H9 (cell line): ENCODE measurements at regions not wholly inside any gene's neighbourhood (a gene's known extent, or its start where the extent isn't known, plus 50 kb on each side); places are given as distances from the start of the nearest gene placed in this dataset.

Source experiments
- DNase-seq: peaks from one replicate; pipeline ENCODE4 v3.0.0-alpha.2; 2017
- H2AFZ ChIP-seq: one replicate; pipeline ENCODE4 v1.6.1; 2013; ENCODE audit warnings: mild to moderate bottlenecking, low read length, control low read depth, moderate library complexity
- H2AK5ac ChIP-seq: 2 replicates; pipeline ENCODE4 v1.6.1; 2013; ENCODE audit warnings: low read length, control low read depth, mixed read lengths; ENCODE audit not compliant: insufficient read length
- H2BK120ac ChIP-seq: one replicate; pipeline ENCODE4 v1.6.1; 2013; ENCODE audit warnings: low read depth, mild to moderate bottlenecking, low read length, control low read depth, inconsistent platforms; ENCODE audit not compliant: poor library complexity, severe bottlenecking
- H2BK12ac ChIP-seq: 2 replicates; pipeline ENCODE4 v1.6.1; 2013; ENCODE audit warnings: low read length, control low read depth, mixed read lengths, low read depth; ENCODE audit not compliant: insufficient read length
- H2BK15ac ChIP-seq: 2 replicates; pipeline ENCODE4 v1.6.1; 2013; ENCODE audit warnings: low read depth, low read length, control low read depth
- H2BK20ac ChIP-seq: one replicate; pipeline ENCODE4 v1.6.1; 2013; ENCODE audit warnings: low read depth, mild to moderate bottlenecking, low read length, control low read depth, inconsistent platforms; ENCODE audit not compliant: poor library complexity, severe bottlenecking
- H2BK5ac ChIP-seq: 2 replicates; pipeline ENCODE4 v1.6.1; 2013; ENCODE audit warnings: low read length, control low read depth, mixed read lengths; ENCODE audit not compliant: insufficient read length
- H3K14ac ChIP-seq: 2 replicates; pipeline ENCODE4 v1.6.1; 2013; ENCODE audit warnings: low read length, control low read depth; ENCODE audit not compliant: insufficient read depth
- H3K18ac ChIP-seq: 2 replicates; pipeline ENCODE4 v1.6.1; 2013; ENCODE audit warnings: low read depth, mild to moderate bottlenecking, mixed read lengths, low read length, control low read depth; ENCODE audit not compliant: insufficient read length
- H3K23ac ChIP-seq: 2 replicates; pipeline ENCODE4 v1.6.1; 2013; ENCODE audit warnings: low read length, control low read depth, mixed read lengths, low read depth; ENCODE audit not compliant: insufficient read length
- H3K23me2 ChIP-seq: 2 replicates; pipeline ENCODE4 v1.6.1; 2013; ENCODE audit warnings: low read depth, mild to moderate bottlenecking, mixed read lengths, low read length, control low read depth; ENCODE audit not compliant: insufficient read length, poor library complexity, severe bottlenecking
- H3K27ac ChIP-seq: 2 replicates; pipeline ENCODE4 v1.5.1; 2013; ENCODE audit warnings: low read length, control low read depth, mixed read lengths, low read depth; ENCODE audit not compliant: insufficient read length
- H3K27me3 ChIP-seq: 2 replicates; pipeline ENCODE4 v1.6.1; 2013; ENCODE audit warnings: low read length, control low read depth, inconsistent platforms; ENCODE audit not compliant: insufficient read depth
- H3K4ac ChIP-seq: 2 replicates; pipeline ENCODE4 v1.6.1; 2013; ENCODE audit warnings: low read depth, mild to moderate bottlenecking, control low read depth, inconsistent platforms, low read length, moderate library complexity
- H3K4me1 ChIP-seq: 2 replicates; pipeline ENCODE4 v1.6.1; 2013; ENCODE audit warnings: low read length, control low read depth, inconsistent platforms; ENCODE audit not compliant: insufficient read depth
- H3K4me2 ChIP-seq: 2 replicates; pipeline ENCODE4 v1.6.1; 2013; ENCODE audit warnings: low read length, control low read depth, mixed read lengths; ENCODE audit not compliant: insufficient read length, insufficient read depth
- H3K56ac ChIP-seq: 2 replicates; pipeline ENCODE4 v1.6.1; 2013; ENCODE audit warnings: low read depth, mild to moderate bottlenecking, mixed read lengths, low read length, control low read depth; ENCODE audit not compliant: insufficient read length
- H3K79me1 ChIP-seq: 2 replicates; pipeline ENCODE4 v1.6.1; 2013; ENCODE audit warnings: low read depth, mild to moderate bottlenecking, moderate library complexity, low read length, control low read depth, inconsistent platforms; ENCODE audit not compliant: insufficient read depth, poor library complexity, severe bottlenecking
- H3K79me2 ChIP-seq: 2 replicates; pipeline ENCODE4 v1.6.1; 2013; ENCODE audit warnings: low read length, control low read depth, inconsistent platforms; ENCODE audit not compliant: insufficient read depth
- H3K9ac ChIP-seq: 2 replicates; pipeline ENCODE4 v1.6.1; 2013; ENCODE audit warnings: low read length, control low read depth, mixed read lengths; ENCODE audit not compliant: insufficient read length; ENCODE audit errors: extremely low read depth
- H3K9me3 ChIP-seq: one replicate; pipeline ENCODE4 v1.6.1; 2013; ENCODE audit warnings: low read depth, low read length, inconsistent platforms; ENCODE audit not compliant: control insufficient read depth
- H3T11ph ChIP-seq: one replicate; pipeline ENCODE4 v1.6.1; 2013; ENCODE audit warnings: mild to moderate bottlenecking, low read length, control low read depth, inconsistent platforms
- H4K20me1 ChIP-seq: one replicate; pipeline ENCODE4 v1.6.1; 2013; ENCODE audit not compliant: control insufficient read depth, insufficient read length, insufficient read depth
- H4K5ac ChIP-seq: 2 replicates; pipeline ENCODE4 v1.6.1; 2013; ENCODE audit warnings: low read depth, mild to moderate bottlenecking, mixed read lengths, low read length, control low read depth; ENCODE audit not compliant: insufficient read length
- H4K8ac ChIP-seq: replicated peaks from 2 replicates; pipeline ENCODE4 v1.6.1; 2013; ENCODE audit warnings: low read length, control low read depth, mixed read lengths, low read depth; ENCODE audit not compliant: insufficient read length
- H4K91ac ChIP-seq: 2 replicates; pipeline ENCODE4 v1.6.1; 2013; ENCODE audit warnings: low read depth, mild to moderate bottlenecking, moderate library complexity, mixed read lengths, low read length, control low read depth; ENCODE audit not compliant: insufficient read length
- H3K27ac Mint-ChIP-seq, 3 experiments: 2 replicates in 2 of 3; 3 replicates in 1 of 3; pipeline ENCODE4 v1.8.0; 2020 to 2021; ENCODE audit warnings: mixed read lengths in 3 of 3, mild to moderate bottlenecking in 1 of 3, moderate library complexity in 1 of 3
- H3K27me3 Mint-ChIP-seq: 2 replicates; pipeline ENCODE4 v1.8.0; 2021; ENCODE audit warnings: low read depth, mild to moderate bottlenecking, moderate library complexity, mixed read lengths
- H3K36me3 Mint-ChIP-seq, 3 experiments: 2 replicates in 2 of 3; 3 replicates in 1 of 3; pipeline ENCODE4 v1.8.0; 2020 to 2021; ENCODE audit warnings: low read depth in 3 of 3, mixed read lengths in 3 of 3; ENCODE audit not compliant: insufficient read depth in 1 of 3
- H3K4me1 Mint-ChIP-seq, 2 experiments: 2 replicates each; pipeline ENCODE4 v1.8.0; 2020; ENCODE audit warnings: mixed read lengths in 2 of 2
- H3K4me3 Mint-ChIP-seq, 2 experiments: 2 replicates in 1 of 2; 3 replicates in 1 of 2; pipeline ENCODE4 v1.8.0; 2020 to 2021; ENCODE audit warnings: mild to moderate bottlenecking in 2 of 2, mixed read lengths in 2 of 2, moderate library complexity in 1 of 2
- H3K9me3 Mint-ChIP-seq, 2 experiments: 2 replicates in 1 of 2; 3 replicates in 1 of 2; pipeline ENCODE4 v1.8.0; 2020; ENCODE audit warnings: mild to moderate bottlenecking in 2 of 2, mixed read lengths in 2 of 2, moderate library complexity in 1 of 2
- WGBS: extraction: QIAGEN DNeasy Blood & Tissue Kit; methylation state at CpG from one replicate; pipeline ENCODE4 v1.1.7; 2013; ENCODE audit warnings: missing lambda C conversion rate, low lambda C conversion rate, mixed read lengths; ENCODE audit not compliant: insufficient read length; ENCODE audit errors: extremely low coverage; 5-methylcytosine and 5-hydroxymethylcytosine counted together
- TF ChIP-seq, protein P1 (sequence below): fragments of 200-600 bp; sonication (generic); conservative IDR thresholded peaks from 3 replicates; pipeline ENCODE4 v1.8.0; 2021; ENCODE audit warnings: antibody characterized with exemption, mild to moderate bottlenecking

DNA sequence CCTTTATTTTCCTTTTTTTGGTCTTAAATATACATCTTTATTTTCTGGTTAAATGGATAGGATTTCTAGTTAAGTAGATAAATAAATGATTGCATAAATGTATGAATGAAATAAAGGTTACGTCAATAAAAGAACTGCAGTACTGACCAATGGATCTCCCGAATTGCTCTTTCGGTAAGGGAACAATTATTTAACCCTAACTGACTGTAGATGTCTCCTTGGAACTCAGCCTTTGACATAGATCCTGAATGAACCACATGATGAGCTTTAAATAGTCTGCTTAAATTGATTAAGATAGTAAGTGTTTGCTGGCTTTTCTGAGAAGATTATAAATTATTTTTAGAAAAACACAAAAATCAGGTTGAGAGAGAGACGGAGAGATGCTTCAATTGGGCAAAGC, 391.0 kb upstream of the SYT1 start:
- H3T11ph ChIP-seq = no peak overlapping the region
- H3K23ac ChIP-seq = no peak overlapping the region
- H4K8ac ChIP-seq = no peak overlapping the region
- DNase-seq = no peak
- H3K4me1 Mint-ChIP-seq = no peaks in the 10 kb centered on the region; a peak in 1 of 4 replicates
- peaks cover 4 to 9% of the 10 kb centered on the region in 2 experiments; a peak in 3 of 5 replicates for H3K9me3 Mint-ChIP-seq
- H4K5ac ChIP-seq = no peak overlapping the region
- no peaks in the 10 kb centered on the region for H3K27me3 ChIP-seq
- no peak overlapping the region for H3K27ac ChIP-seq
- TF ChIP-seq, protein P1, sequence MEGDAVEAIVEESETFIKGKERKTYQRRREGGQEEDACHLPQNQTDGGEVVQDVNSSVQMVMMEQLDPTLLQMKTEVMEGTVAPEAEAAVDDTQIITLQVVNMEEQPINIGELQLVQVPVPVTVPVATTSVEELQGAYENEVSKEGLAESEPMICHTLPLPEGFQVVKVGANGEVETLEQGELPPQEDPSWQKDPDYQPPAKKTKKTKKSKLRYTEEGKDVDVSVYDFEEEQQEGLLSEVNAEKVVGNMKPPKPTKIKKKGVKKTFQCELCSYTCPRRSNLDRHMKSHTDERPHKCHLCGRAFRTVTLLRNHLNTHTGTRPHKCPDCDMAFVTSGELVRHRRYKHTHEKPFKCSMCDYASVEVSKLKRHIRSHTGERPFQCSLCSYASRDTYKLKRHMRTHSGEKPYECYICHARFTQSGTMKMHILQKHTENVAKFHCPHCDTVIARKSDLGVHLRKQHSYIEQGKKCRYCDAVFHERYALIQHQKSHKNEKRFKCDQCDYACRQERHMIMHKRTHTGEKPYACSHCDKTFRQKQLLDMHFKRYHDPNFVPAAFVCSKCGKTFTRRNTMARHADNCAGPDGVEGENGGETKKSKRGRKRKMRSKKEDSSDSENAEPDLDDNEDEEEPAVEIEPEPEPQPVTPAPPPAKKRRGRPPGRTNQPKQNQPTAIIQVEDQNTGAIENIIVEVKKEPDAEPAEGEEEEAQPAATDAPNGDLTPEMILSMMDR = no peak
- H3K79me1 ChIP-seq = no peaks in the 10 kb centered on the region
- no peak overlapping the region for H2BK15ac ChIP-seq
- WGBS = no CpG with 5 or more reads among the region's 4 CpGs
- no peaks in the 10 kb centered on the region for H3K23me2 ChIP-seq
- no peak overlapping the region for H2BK5ac ChIP-seq
- H3K4me3 Mint-ChIP-seq = no peak overlapping the region
- no peak overlapping the region for H2AK5ac ChIP-seq
- H3K79me2 ChIP-seq = no peaks in the 10 kb centered on the region
- no peak overlapping the region for H3K9ac ChIP-seq
- H4K91ac ChIP-seq = no peak overlapping the region
- no peaks in the 10 kb centered on the region for H4K20me1 ChIP-seq
- no peak overlapping the region for H2BK120ac ChIP-seq
- no peak overlapping the region for H3K27ac Mint-ChIP-seq
- no peak overlapping the region for H3K4ac ChIP-seq
- no peak overlapping the region for H3K18ac ChIP-seq
- no peaks in the 10 kb centered on the region for H3K4me1 ChIP-seq
- no peak overlapping the region for H3K56ac ChIP-seq
- H2BK12ac ChIP-seq = no peak overlapping the region
- H3K36me3 Mint-ChIP-seq = peaks cover 0 to 4% (median 2%) of the 10 kb centered on the region in 3 experiments; a peak in 1 of 7 replicates
- no peak overlapping the region for H3K14ac ChIP-seq
- no peak overlapping the region for H3K4me2 ChIP-seq
- no peak overlapping the region for H2BK20ac ChIP-seq
- H2AFZ ChIP-seq = no peak overlapping the region
- peaks cover 13% of the 10 kb centered on the region for H3K27me3 Mint-ChIP-seq
- no peaks in the 10 kb centered on the region for H3K9me3 ChIP-seq
